Hepatocyte (in vitro differentiated cells): ENCODE measurements at regions not wholly inside any gene's neighbourhood (a gene's known extent, or its start where the extent isn't known, plus 50 kb on each side); places are given as distances from the start of the nearest gene placed in this dataset.
A peak's percentile ranks its signal among the peaks of the same experiment; 100 is the strongest.

Experiments used
- DNase-seq: peaks from one replicate; pipeline ENCODE4 v3.0.0-alpha.2; 2016; ENCODE audit warnings: low spot score
- H2AFZ ChIP-seq: fragments of 200-600 bp; sonication (generic); 2 replicates; pipeline ENCODE4 v1.6.0; 2016; ENCODE audit warnings: antibody characterized with exemption, mild to moderate bottlenecking
- H3K27ac ChIP-seq: fragments of 200-600 bp; sonication (generic); 2 replicates; pipeline ENCODE4 v1.5.1; 2016; ENCODE audit warnings: mild to moderate bottlenecking
- H3K27me3 ChIP-seq: fragments of 200-600 bp; sonication (generic); 2 replicates; pipeline ENCODE4 v1.6.1; 2016
- H3K36me3 ChIP-seq: fragments of 200-600 bp; sonication (generic); replicated peaks from 2 replicates; pipeline ENCODE4 v1.5.1; 2016; ENCODE audit warnings: low read depth; ENCODE audit not compliant: insufficient read depth
- H3K4me1 ChIP-seq: fragments of 200-600 bp; sonication (generic); 2 replicates; pipeline ENCODE4 v1.5.1; 2016; ENCODE audit warnings: mild to moderate bottlenecking, moderate library complexity; ENCODE audit not compliant: insufficient read depth
- H3K4me2 ChIP-seq: fragments of 200-600 bp; sonication (generic); 2 replicates; pipeline ENCODE4 v1.6.0; 2016
- H3K4me3 ChIP-seq: fragments of 200-600 bp; sonication (generic); 2 replicates; pipeline ENCODE4 v1.5.1; 2016; ENCODE audit warnings: mild to moderate bottlenecking
- H3K79me2 ChIP-seq: fragments of 200-600 bp; sonication (generic); 2 replicates; pipeline ENCODE4 v1.6.0; 2017; ENCODE audit warnings: mild to moderate bottlenecking
- H3K9me2 ChIP-seq: fragments of 200-600 bp; sonication (generic); replicated peaks from 2 replicates; pipeline ENCODE4 v1.6.0; 2017; ENCODE audit warnings: mild to moderate bottlenecking; ENCODE audit not compliant: insufficient read depth
- H3K9me3 ChIP-seq: fragments of 200-600 bp; sonication (generic); 2 replicates; pipeline ENCODE4 v1.5.1; 2016; ENCODE audit warnings: low read depth, mild to moderate bottlenecking
- H4K20me1 ChIP-seq: fragments of 200-600 bp; sonication (generic); 2 replicates; pipeline ENCODE4 v1.6.0; 2016; ENCODE audit warnings: mild to moderate bottlenecking; ENCODE audit not compliant: insufficient read depth, poor library complexity, severe bottlenecking
- EZH2 ChIP-seq: fragments of 200-600 bp; sonication (generic); IDR thresholded peaks from 2 replicates; pipeline ENCODE4 v1.6.1; 2016; ENCODE audit warnings: antibody characterized with exemption, mild to moderate bottlenecking, borderline replicate concordance
- EZH2phosphoT487 ChIP-seq: fragments of 200-600 bp; sonication (generic); IDR thresholded peaks from one replicate; pipeline ENCODE4 v1.6.1; 2018; ENCODE audit warnings: antibody characterized with exemption, mild to moderate bottlenecking, low read depth, moderate library complexity; ENCODE audit not compliant: unreplicated experiment, severe bottlenecking
- WGBS: methylation state at CpG from one replicate; pipeline ENCODE4 v1.1.6; 2016; ENCODE audit warnings: low lambda C conversion rate; ENCODE audit errors: missing lambda C conversion rate; 5-methylcytosine and 5-hydroxymethylcytosine counted together
- TF ChIP-seq, protein P1 (sequence below): fragments of 200-600 bp; sonication (generic); IDR thresholded peaks from 2 replicates; pipeline ENCODE4 v1.5.1; 2016; ENCODE audit warnings: antibody characterized with exemption, mild to moderate bottlenecking; ENCODE audit not compliant: poor library complexity

GRCh38 chr9:82367929-82368328 lies 379.4 kb downstream of the SPATA31D1 start:
- H3K4me2 ChIP-seq: no peak overlapping the region
- 86% methylated on average over 1 of the region's 1 CpG for WGBS
- no peaks in the 10 kb centered on the region for H3K79me2 ChIP-seq
- H3K4me3 ChIP-seq: no peak overlapping the region
- H2AFZ ChIP-seq: no peak overlapping the region
- TF ChIP-seq EZH2: no peak
- no peaks in the 10 kb centered on the region for H3K9me3 ChIP-seq
- H3K36me3 ChIP-seq: no peaks in the 10 kb centered on the region
- DNase-seq: no peak
- H3K4me1 ChIP-seq: peaks cover 6% of the 10 kb centered on the region
- H4K20me1 ChIP-seq: no peaks in the 10 kb centered on the region
- H3K27ac ChIP-seq: no peak overlapping the region
- H3K27me3 ChIP-seq: no peaks in the 10 kb centered on the region
- H3K9me2 ChIP-seq: no peaks in the 10 kb centered on the region

DNA sequence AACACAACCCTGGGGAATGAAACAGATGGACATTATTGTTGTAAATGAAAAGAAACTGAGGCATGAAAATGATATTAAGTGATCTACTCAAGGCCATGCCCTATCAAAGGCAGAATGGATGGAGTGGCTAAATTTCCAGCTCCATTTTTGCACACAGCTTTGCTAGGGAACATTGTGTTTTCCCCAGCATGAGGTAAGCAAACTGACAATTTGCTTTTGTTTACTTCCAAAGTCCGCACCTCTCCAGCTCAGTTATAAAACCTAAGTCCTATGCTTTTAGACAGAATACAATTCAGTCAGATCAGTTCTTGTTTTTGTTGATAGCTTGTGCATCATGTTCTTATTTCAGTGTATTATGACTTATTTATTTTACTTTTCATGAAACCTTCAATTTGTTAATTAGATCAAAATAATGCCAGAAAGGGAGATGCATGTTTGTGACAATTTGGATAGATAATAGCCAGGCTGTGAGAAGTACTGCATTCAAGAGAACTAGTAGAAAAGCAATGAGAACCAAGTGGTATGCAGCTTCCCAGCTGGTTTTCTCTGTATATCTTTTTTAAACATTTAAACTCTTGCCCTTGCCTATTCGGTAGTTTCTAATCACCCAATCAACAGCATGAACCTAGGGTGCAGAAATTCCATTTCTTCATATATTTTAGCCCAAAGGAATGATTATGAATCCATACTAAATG lies 380.8 kb downstream of the SPATA31D1 start:
- Histone ChIP-seq H3K4me1 (peaks cover 6% of the 10 kb centered on the region), H3K9me2 (no peaks in the 10 kb centered on the region), H3K27me3 (no peaks in the 10 kb centered on the region), H3K27ac (peak overlapping the region; percentile 18), H3K4me3 (no peak overlapping the region), H3K4me2 (no peak overlapping the region), H2AFZ (no peak overlapping the region), H3K9me3 (no peaks in the 10 kb centered on the region), H4K20me1 (no peaks in the 10 kb centered on the region), H3K79me2 (no peaks in the 10 kb centered on the region), H3K36me3 (no peaks in the 10 kb centered on the region)
- DNase-seq: peak; percentile 17
- TF ChIP-seq, protein P1, sequence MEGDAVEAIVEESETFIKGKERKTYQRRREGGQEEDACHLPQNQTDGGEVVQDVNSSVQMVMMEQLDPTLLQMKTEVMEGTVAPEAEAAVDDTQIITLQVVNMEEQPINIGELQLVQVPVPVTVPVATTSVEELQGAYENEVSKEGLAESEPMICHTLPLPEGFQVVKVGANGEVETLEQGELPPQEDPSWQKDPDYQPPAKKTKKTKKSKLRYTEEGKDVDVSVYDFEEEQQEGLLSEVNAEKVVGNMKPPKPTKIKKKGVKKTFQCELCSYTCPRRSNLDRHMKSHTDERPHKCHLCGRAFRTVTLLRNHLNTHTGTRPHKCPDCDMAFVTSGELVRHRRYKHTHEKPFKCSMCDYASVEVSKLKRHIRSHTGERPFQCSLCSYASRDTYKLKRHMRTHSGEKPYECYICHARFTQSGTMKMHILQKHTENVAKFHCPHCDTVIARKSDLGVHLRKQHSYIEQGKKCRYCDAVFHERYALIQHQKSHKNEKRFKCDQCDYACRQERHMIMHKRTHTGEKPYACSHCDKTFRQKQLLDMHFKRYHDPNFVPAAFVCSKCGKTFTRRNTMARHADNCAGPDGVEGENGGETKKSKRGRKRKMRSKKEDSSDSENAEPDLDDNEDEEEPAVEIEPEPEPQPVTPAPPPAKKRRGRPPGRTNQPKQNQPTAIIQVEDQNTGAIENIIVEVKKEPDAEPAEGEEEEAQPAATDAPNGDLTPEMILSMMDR: no peak
- TF ChIP-seq EZH2phosphoT487 (no peak), EZH2 (no peak)
- WGBS: 51% methylated on average over 2 of the region's 2 CpGs

- TF ChIP-seq, protein P1: no peak
- TF ChIP-seq EZH2: no peak
- TF ChIP-seq EZH2phosphoT487: no peak
- H3K9me3 ChIP-seq: no peaks in the 10 kb centered on the region
Observed at GRCh38 chr9:82375041-82375440, 386.5 kb downstream of the SPATA31D1 start.

GRCh38 chr9:82376677-82377232 lies 388.2 kb downstream of the SPATA31D1 start:
- Histone ChIP-seq H3K4me1 (no peaks in the 10 kb centered on the region), H3K79me2 (no peaks in the 10 kb centered on the region), H3K4me3 (no peak overlapping the region), H2AFZ (no peak overlapping the region), H3K9me2 (no peaks in the 10 kb centered on the region), H3K27me3 (no peaks in the 10 kb centered on the region), H3K9me3 (no peaks in the 10 kb centered on the region), H3K36me3 (no peaks in the 10 kb centered on the region), H3K27ac (no peak overlapping the region), H4K20me1 (no peaks in the 10 kb centered on the region), H3K4me2 (no peak overlapping the region)
- DNase-seq: no peak
- WGBS: 82% methylated on average over 4 of the region's 4 CpGs
- TF ChIP-seq, protein P1: no peak
- TF ChIP-seq EZH2 (no peak), EZH2phosphoT487 (no peak)

More at GRCh38 chr9:82375041-82375440, 386.5 kb downstream of the SPATA31D1 start:
- no peak for DNase-seq
- no peak overlapping the region for H3K4me3 ChIP-seq
- H3K27me3 ChIP-seq: no peaks in the 10 kb centered on the region
- H4K20me1 ChIP-seq: no peaks in the 10 kb centered on the region
- no peak overlapping the region for H3K27ac ChIP-seq
- H3K4me2 ChIP-seq: no peak overlapping the region
- no peak overlapping the region for H2AFZ ChIP-seq
- 90% methylated on average over 2 of the region's 2 CpGs for WGBS
- no peaks in the 10 kb centered on the region for H3K36me3 ChIP-seq
- H3K79me2 ChIP-seq: no peaks in the 10 kb centered on the region
- H3K4me1 ChIP-seq: no peaks in the 10 kb centered on the region
- no peaks in the 10 kb centered on the region for H3K9me2 ChIP-seq
